HFFc6 (cell line): ENCODE measurements at regions not wholly inside any gene's neighbourhood (a gene's known extent, or its start where the extent isn't known, plus 50 kb on each side); places are given as distances from the start of the nearest gene placed in this dataset.

ENCODE experiments used
- DNase-seq: peaks from one replicate; pipeline ENCODE4 v3.0.0-alpha.2; 2018
- H3K27ac Mint-ChIP-seq: 2 replicates; pipeline ENCODE4 v1.8.0; 2020; ENCODE audit warnings: mild to moderate bottlenecking, mixed read lengths
- H3K27me3 Mint-ChIP-seq: 2 replicates; pipeline ENCODE4 v1.8.0; 2021; ENCODE audit warnings: mild to moderate bottlenecking, moderate library complexity, mixed read lengths; ENCODE audit not compliant: insufficient read depth
- H3K36me3 Mint-ChIP-seq: 2 replicates; pipeline ENCODE4 v1.8.0; 2021; ENCODE audit warnings: low read depth, mixed read lengths
- H3K4me1 Mint-ChIP-seq: 2 replicates; pipeline ENCODE4 v1.8.0; 2020; ENCODE audit warnings: low read depth, mixed read lengths
- H3K4me3 Mint-ChIP-seq: 2 replicates; pipeline ENCODE4 v1.8.0; 2020; ENCODE audit warnings: mild to moderate bottlenecking, moderate library complexity, mixed read lengths
- H3K9me3 Mint-ChIP-seq: 2 replicates; pipeline ENCODE4 v1.8.0; 2020; ENCODE audit warnings: mild to moderate bottlenecking, mixed read lengths
- CTCF ChIP-seq: fragments of 200-600 bp; sonication (generic); IDR thresholded peaks from 2 replicates; pipeline ENCODE4 v1.5.0; 2021; ENCODE audit warnings: antibody characterized with exemption, mild to moderate bottlenecking

GRCh38 chr21:23874271-23874670 lies 1733.0 kb downstream of the MRPL39 start:
- H3K27ac Mint-ChIP-seq, result no peak overlapping the region
- no peaks in the 10 kb centered on the region for H3K27me3 Mint-ChIP-seq
- TF ChIP-seq CTCF, result no peak
- no peaks in the 10 kb centered on the region for H3K36me3 Mint-ChIP-seq
- no peaks in the 10 kb centered on the region for H3K4me1 Mint-ChIP-seq
- H3K9me3 Mint-ChIP-seq, result peaks cover 53% of the 10 kb centered on the region
- DNase-seq, result no peak
- no peak overlapping the region for H3K4me3 Mint-ChIP-seq

GRCh38 chr21:23861911-23862504 lies 1745.3 kb downstream of the MRPL39 start:
- no peak overlapping the region for H3K27ac Mint-ChIP-seq
- H3K4me3 Mint-ChIP-seq, result no peak overlapping the region
- H3K4me1 Mint-ChIP-seq, result no peaks in the 10 kb centered on the region
- no peak for TF ChIP-seq CTCF
- no peaks in the 10 kb centered on the region; the same call in 1 of the 2 replicates for H3K27me3 Mint-ChIP-seq
- H3K9me3 Mint-ChIP-seq, result peaks cover 36% of the 10 kb centered on the region
- no peak for DNase-seq
- no peaks in the 10 kb centered on the region for H3K36me3 Mint-ChIP-seq

GRCh38 chr21:23858878-23859277 lies 1748.4 kb downstream of the MRPL39 start:
- Mint-ChIP-seq H3K36me3 (no peaks in the 10 kb centered on the region), H3K4me1 (no peaks in the 10 kb centered on the region), H3K9me3 (peaks cover 30% of the 10 kb centered on the region), H3K27ac (no peak overlapping the region), H3K4me3 (no peak overlapping the region), H3K27me3 (no peaks in the 10 kb centered on the region; the same call in 1 of the 2 replicates)
- TF ChIP-seq CTCF, result no peak
- DNase-seq, result no peak

- Mint-ChIP-seq H3K36me3 (no peaks in the 10 kb centered on the region), H3K9me3 (peaks cover 41% of the 10 kb centered on the region), H3K4me3 (no peak overlapping the region), H3K4me1 (no peaks in the 10 kb centered on the region), H3K27me3 (no peaks in the 10 kb centered on the region), H3K27ac (no peak overlapping the region)
- no peak for DNase-seq
- TF ChIP-seq CTCF, result peak; percentile 37; the same call in 1 of the 2 replicates
These were observed 1753.4 kb downstream of the MRPL39 start for GRCh38 chr21:23853796-23854379.

GRCh38 chr21:23837564-23837963 lies 1769.7 kb downstream of the MRPL39 start:
- Mint-ChIP-seq H3K36me3 (no peaks in the 10 kb centered on the region; the same call in 1 of the 2 replicates), H3K27me3 (peaks cover 2% of the 10 kb centered on the region), H3K4me3 (no peak overlapping the region), H3K4me1 (no peaks in the 10 kb centered on the region), H3K27ac (no peak overlapping the region), H3K9me3 (peaks cover 42% of the 10 kb centered on the region)
- DNase-seq, result no peak
- no peak for TF ChIP-seq CTCF
